Medulla oblongata (tissue), 1 donor: ENCODE measurements at regions not wholly inside any gene's neighbourhood (a gene's known extent, or its start where the extent isn't known, plus 50 kb on each side); places are given as distances from the start of the nearest gene placed in this dataset.
A peak's percentile ranks its signal among the peaks of the same experiment; 100 is the strongest.

Experiments
- DNase-seq: peaks from one replicate; pipeline ENCODE4 v3.0.0-alpha.2; 2015; ENCODE audit errors: extremely low spot score

- no peak for DNase-seq
Measured at GRCh38 chr13:79781829-79782540, 301.0 kb downstream of the NDFIP2 start.

- DNase-seq, result no peak
Measured at GRCh38 chr13:79780240-79780639, 299.3 kb downstream of the NDFIP2 start.

GRCh38 chr13:79779761-79780160 lies 298.8 kb downstream of the NDFIP2 start:
- DNase-seq, result peak; percentile 40

- DNase-seq, result no peak
Measured at GRCh38 chr13:79778741-79779460, 297.9 kb downstream of the NDFIP2 start.

GRCh38 chr13:79777504-79777903 lies 296.5 kb downstream of the NDFIP2 start:
- no peak for DNase-seq

GRCh38 chr13:79776531-79777295 lies 295.8 kb downstream of the NDFIP2 start:
- no peak for DNase-seq

- peak; percentile 80 for DNase-seq
Measured at GRCh38 chr13:79775830-79776229, 294.9 kb downstream of the NDFIP2 start.

GRCh38 chr13:79772811-79773210 lies 291.9 kb downstream of the NDFIP2 start:
- DNase-seq, result no peak

GRCh38 chr13:79771493-79771892 lies 290.5 kb downstream of the NDFIP2 start:
- no peak for DNase-seq

- no peak for DNase-seq
Measured at GRCh38 chr13:79770056-79770455, 289.1 kb downstream of the NDFIP2 start.

GRCh38 chr13:79767126-79767525 lies 286.2 kb downstream of the NDFIP2 start:
- DNase-seq, result no peak

GRCh38 chr13:79765331-79765730 lies 284.4 kb downstream of the NDFIP2 start:
- no peak for DNase-seq

- DNase-seq, result peak; percentile 24
Measured at GRCh38 chr13:79749984-79750551, 269.1 kb downstream of the NDFIP2 start.

- no peak for DNase-seq
Measured at GRCh38 chr13:79749566-79749965, 268.6 kb downstream of the NDFIP2 start.

GRCh38 chr13:79745081-79745480 lies 264.1 kb downstream of the NDFIP2 start:
- DNase-seq, result no peak

GRCh38 chr13:79742923-79743322 lies 262.0 kb downstream of the NDFIP2 start:
- DNase-seq, result no peak

GRCh38 chr13:79740991-79741390 lies 260.0 kb downstream of the NDFIP2 start:
- no peak for DNase-seq

- no peak for DNase-seq
Measured at GRCh38 chr13:79736356-79736755, 255.4 kb downstream of the NDFIP2 start.

GRCh38 chr13:79735228-79735627 lies 254.3 kb downstream of the NDFIP2 start:
- DNase-seq, result no peak

- DNase-seq, result no peak
Measured at GRCh38 chr13:79727086-79727485, 246.1 kb downstream of the NDFIP2 start.

- no peak for DNase-seq
Measured at GRCh38 chr13:79725841-79726240, 244.9 kb downstream of the NDFIP2 start.
